ENCODE measurements at regions not wholly inside any gene's neighbourhood (a gene's known extent, or its start where the extent isn't known, plus 50 kb on each side); places are given as distances from the start of the nearest gene placed in this dataset.
A peak's percentile ranks its signal among the peaks of the same experiment; 100 is the strongest.

DNA sequence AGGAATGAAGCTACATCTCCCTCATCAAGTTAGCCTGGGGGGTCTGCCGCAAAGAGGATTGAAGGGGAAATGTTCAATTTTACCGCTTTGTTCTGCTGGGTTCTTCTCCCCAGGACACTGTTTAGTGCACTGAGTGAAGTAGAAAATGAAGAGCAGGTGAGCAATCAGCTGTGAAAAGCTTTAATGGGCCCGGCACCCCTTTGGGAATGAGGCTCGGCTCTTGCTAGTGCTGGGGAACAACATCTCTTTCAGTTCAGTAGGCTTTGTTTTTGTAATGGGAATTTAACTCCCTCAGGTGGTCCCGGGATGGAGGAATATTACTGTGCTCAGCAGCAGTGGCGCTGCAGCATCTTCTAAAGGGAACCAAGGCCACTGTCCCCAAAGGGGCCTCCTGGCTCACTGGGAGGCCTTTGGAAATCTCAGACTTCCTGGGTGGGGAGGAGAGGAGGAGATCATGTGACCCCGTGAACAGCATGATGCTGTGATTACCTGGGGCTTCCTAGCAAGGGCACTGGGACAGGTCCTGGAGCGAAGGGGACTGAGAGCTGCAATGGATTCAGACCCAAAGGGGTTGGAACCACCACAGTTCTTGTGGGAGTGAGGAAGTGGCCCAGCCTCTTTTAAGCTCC is 85.2 kb upstream of the MAX start:
- no peak for DNase-seq

DNA sequence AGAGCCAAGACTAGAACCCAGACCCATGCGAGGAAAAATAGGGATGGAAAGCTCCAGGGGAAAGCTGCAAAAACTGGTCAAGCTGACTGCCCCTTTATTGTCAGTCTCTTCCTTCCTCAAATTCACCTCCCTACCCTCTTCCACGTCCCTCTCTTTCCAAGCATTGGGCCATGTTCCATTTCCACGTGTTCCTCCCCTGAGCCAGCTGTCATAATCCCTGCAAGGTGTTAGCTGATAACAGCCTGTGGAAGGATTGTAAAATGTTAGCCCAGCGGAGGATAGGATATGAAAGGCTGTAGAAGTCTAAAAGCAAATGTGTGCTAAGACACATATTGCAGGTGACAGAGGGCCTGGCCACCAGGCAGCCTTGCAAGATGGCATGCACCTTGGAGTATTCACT is 88.0 kb upstream of the MAX start:
- DNase-seq = no peak

DNA sequence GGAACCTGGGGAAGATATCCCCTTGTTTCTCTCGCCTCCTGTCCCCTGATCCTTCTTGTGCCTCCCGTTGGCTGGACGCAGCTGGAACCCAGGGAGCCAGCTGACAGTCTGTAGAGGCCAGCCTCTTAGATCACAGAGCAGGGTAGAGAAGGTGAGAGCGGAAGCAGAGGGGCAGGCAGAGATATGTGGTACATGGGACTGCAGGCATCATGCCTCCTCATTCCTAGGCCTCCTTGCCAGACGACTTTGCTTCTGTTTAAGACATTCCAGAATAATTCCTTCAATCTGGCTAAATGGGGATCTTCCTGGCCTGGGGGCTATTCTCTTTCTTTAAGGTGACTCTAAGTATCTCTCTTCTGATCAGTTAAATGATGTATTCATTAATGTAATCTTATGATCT is 89.4 kb upstream of the MAX start:
- no peak for DNase-seq

DNA sequence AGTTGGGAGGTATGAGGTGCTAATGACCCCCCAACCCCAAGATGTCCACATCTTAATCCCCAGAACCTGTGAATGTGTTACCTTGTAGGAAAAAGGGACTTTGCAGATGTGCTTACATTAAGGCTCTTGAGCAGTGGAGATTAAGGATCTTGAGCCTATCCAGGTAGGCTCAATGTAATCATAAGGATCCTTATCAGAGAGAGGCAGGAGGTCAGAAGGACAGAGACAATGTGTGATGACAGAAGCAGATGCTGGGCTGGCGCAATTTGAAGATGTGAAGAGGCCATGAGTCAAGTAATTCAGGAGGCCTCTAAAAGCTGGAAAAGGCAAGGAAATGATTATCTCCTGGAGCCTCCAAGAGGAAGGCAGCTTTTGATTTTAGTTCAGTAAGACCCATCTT is 90.4 kb upstream of the MAX start:
- DNase-seq = no peak

GRCh38 chr14:65193916-65194590 is 91.7 kb upstream of the MAX start:
- no peak for DNase-seq

DNA sequence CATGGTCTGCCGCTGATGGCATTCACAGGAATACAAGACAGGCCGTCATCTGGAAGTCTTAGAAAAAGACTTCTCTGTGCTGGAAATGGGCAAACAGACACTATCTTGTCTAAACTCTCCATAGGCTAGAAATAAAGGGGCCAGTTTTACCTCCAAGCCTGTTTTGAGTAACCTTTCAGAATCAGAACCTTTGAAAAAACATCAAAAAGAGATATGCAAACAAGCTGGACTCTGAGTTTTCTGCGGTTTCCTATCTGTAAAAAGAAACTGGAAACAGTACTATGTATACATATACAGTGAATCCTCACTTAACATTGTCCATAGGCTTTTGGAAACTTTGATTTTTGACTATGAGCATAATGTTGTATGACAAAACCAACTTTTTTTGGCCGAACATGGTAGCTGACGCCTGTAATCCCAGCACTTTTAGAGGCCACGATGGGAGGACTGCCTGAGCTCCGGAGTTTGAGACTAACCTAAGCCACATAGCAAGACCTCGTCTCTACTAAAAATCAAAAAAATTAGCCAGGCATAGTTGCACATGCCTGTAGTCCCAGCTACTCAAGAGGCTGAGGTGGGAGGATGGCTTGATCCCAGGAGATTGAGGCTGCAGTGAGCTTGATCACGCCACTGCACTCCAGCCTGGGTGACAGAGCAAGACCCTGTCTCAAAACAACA is 92.9 kb upstream of the MAX start:
- DNase-seq = no peak

GRCh38 chr14:65198346-65198745 is 96.0 kb upstream of the MAX start:
- no peak for DNase-seq

DNA sequence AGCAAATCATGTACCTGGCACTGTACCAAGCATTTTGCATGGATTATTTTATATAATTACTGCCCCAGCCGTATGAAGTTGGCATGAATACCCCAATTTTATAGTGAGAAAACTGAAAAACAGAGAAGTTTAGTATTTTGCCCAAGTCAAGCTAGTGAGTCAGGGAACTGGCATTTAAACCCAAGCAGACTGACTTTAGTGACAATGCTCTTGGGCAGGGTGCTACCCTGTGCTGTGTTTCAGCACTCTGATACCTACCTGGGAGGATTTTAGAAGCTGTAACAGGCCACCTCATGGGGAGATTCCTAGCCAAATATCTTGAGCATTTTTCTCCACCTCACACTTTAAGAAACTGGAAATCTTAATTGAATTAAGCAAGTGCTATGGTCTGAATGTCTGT is 98.1 kb upstream of the MAX start:
- DNase-seq = peak; percentile 46

DNA sequence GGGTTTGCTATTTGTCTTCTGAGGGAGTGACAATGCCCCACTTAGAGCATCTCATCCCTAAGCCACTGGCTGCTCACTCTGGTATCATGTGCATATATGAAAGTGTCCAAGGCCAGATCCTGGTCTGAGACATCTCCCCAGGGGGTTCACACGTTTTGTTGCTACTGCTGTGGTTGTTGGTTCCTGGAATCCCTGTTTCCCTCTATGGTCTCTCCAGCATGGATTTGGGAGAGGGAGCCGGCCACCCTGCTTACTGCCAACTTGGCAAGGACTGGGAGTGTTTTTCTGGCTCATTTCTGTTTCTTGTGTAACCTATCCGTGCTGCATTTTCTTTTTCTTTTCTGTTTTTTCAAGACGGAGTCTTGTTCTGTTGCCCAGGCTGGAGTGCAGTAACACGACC is 101.3 kb upstream of the MAX start:
- DNase-seq = no peak

DNA sequence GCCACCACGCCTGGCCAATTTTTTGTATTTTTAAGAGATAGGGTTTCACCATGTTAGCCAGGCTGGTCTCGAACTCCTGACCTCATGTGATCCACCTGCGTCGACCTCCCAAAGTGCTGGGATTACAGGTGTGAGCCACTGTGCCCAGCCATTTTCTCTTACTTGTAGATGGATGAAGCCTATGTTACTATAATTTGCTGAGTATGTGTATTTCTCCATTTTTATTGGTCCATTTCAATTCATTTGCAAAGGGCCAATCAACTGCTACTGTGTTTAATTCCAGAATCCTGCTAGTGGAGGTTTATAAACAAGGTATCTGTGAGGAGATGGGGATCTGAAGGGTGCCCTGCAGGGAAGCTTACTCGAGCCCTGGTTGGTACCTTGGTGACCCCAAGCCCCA is 101.7 kb upstream of the MAX start:
- no peak for DNase-seq

DNA sequence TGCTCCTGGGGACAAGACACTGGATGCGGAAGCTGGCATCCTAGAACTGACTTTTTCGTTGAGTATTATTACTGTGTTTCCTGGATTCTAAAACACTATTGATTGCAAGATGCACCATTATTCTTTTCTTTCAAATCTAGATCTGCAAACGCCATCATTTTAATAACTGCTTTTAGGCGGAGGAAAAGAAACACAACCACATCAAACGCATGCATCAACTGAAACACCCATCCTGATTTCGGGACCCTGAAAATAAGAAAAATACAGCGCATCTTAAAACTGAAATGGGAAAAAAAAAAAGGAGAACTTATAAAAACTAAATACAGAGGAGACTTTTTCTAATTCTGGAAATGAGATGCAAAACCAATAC is 103.7 kb upstream of the MAX start:
- DNase-seq = no peak

- DNase-seq = no peak
Observed at GRCh38 chr14:65206448-65207096, 104.3 kb upstream of the MAX start.

GRCh38 chr14:65208548-65208947 is 106.2 kb upstream of the MAX start:
- no peak for DNase-seq

DNA sequence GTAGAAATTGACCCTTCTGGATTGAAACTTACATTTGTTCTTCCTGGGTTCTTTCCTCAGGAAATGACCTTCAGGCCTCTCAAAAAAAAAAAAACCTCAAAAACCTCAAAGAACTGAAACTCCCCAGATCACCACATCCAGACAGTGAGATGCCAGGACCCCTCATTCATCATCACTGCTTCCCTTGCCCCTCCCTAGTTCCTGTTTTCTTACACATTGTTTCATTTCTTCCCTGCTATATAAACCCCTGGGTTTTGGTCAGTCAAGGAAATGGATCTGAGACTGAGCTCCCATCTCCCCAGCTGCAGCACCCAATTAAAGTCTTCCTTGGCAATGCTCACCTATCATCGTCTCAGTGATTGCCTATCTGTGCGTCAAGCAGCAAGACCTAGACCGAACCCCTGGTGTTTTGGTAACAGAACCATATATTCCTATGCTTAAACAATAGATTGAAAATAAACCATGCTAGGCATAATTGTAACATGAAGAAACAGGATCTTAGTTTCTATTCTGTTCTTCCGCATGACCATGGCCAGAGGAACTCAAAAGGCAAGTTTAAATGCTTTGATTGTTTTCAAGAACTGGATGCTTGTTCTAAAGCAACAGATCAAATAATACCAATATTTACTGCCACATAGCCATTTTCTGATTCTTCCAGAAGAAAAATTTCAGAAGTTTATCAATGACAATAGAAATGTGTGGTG is 108.0 kb upstream of the MAX start:
- DNase-seq = no peak

- no peak for DNase-seq
Observed at GRCh38 chr14:65210822-65211182, 108.5 kb upstream of the MAX start.

- DNase-seq = no peak
Observed at GRCh38 chr14:65211341-65211987, 109.1 kb upstream of the MAX start.

GRCh38 chr14:65213316-65213715 is 111.0 kb upstream of the MAX start:
- no peak for DNase-seq

DNA sequence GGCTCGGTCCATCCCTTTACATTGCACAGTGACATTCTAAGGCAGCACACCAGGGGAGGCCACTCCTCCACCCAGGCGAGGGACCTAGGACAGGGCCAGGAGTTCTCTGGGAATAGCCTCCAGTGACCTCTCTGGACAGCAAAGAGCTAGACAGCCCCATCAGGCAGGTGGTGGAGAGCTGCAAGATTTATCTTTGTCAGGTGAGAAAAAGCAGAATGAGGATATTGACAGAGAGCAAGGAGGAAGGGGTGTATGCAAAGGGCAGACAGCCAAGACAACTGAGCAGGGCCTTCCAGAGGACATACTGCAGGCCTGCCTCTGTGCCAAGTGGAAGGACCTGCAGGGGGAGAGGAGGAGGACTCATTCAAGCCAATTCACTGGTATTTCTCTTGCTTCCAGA is 112.4 kb upstream of the MAX start:
- no peak for DNase-seq

DNA sequence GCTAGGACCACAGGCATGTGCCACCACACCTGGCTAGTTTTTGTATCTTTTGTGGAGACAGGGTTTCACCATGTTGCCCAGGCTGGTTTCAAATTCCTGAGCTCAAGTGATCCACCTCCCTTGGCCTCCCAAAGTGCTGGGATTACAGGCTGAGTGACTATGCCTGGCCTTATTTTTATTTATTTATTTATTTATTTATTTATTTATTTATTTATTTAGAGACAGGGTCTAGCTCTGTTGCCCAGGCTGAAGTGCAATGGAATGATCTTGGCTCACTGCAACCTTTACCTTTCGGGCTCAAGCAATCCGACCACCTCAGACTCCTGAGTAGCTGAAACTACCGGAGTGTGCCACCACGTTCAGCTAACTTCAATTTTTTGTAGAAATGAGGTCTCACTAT is 117.0 kb upstream of the MAX start:
- DNase-seq = no peak

- no peak for DNase-seq
Observed at GRCh38 chr14:65222440-65222858, 120.1 kb upstream of the MAX start.

- no peak for DNase-seq
Observed at GRCh38 chr14:65223636-65224035, 121.3 kb upstream of the MAX start.

GRCh38 chr14:65224799-65225198 is 122.5 kb upstream of the MAX start:
- peak; percentile 56 for DNase-seq

All from NCI-H446 treated with DMSO at 0.1 percent for 48 hours (cell line).